Stomach (tissue), 8 donors: ENCODE measurements at regions not wholly inside any gene's neighbourhood (a gene's known extent, or its start where the extent isn't known, plus 50 kb on each side); places are given as distances from the start of the nearest gene placed in this dataset.

Experiments
- DNase-seq, 2 donors: peaks; one replicate each; pipeline versions ENCODE4 v3.0.0 to v3.0.0-alpha.2; 2013 to 2019
- H3K27ac ChIP-seq, 5 donors: fragments of 200-600 bp in 4 of 5; sonication (generic) in 4 of 5; one replicate each; pipeline ENCODE4 v1.5.1; 2013 to 2019; ENCODE audit warnings: mild to moderate bottlenecking in 1 of 5, moderate library complexity in 1 of 5
- H3K27me3 ChIP-seq, 3 donors: fragments of 200-600 bp; sonication (generic); one replicate each; pipeline ENCODE4 v1.5.1; 2017 to 2019; ENCODE audit warnings: mixed run types in 1 of 3
- H3K36me3 ChIP-seq, 4 donors: fragments of 200-600 bp; sonication (generic); 1 replicate in 3 of 4; 2 replicates in 1 of 4; pipeline ENCODE4 v1.5.1; 2016 to 2019
- H3K4me1 ChIP-seq, 4 donors: fragments of 200-600 bp; sonication (generic); one replicate each; pipeline ENCODE4 v1.5.1; 2016 to 2019
- H3K4me3 ChIP-seq, 4 donors: fragments of 200-600 bp; sonication (generic) in 3 of 4; one replicate each; pipeline ENCODE4 v1.5.1; 2016 to 2019; ENCODE audit warnings: mild to moderate bottlenecking in 1 of 4
- H3K9me3 ChIP-seq, 4 donors: fragments of 200-600 bp; sonication (generic); one replicate each; pipeline ENCODE4 v1.5.1; 2016 to 2019
- CTCF ChIP-seq, 7 experiments: fragments of 450-650 bp in 4 of 7; fragments of 200-600 bp in 3 of 7; sonication (generic) in 3 of 7; IDR thresholded peaks; one replicate each; pipeline ENCODE4 v1.5.1; 2016 to 2019; ENCODE audit warnings: antibody characterized with exemption in 7 of 7, control low read depth in 2 of 7, mild to moderate bottlenecking in 1 of 7
- EP300 ChIP-seq: sonication (generic); formaldehyde crosslinking; IDR thresholded peaks from one replicate; pipeline ENCODE4 v1.6.1; 2017; ENCODE audit warnings: antibody characterized with exemption
- POLR2A ChIP-seq, 4 donors: fragments of 450-650 bp; IDR thresholded peaks; one replicate each; pipeline ENCODE4 v1.6.1; 2016; ENCODE audit warnings: antibody characterized with exemption in 4 of 4, control low read depth in 2 of 4, mild to moderate bottlenecking in 1 of 4, moderate library complexity in 1 of 4
- POLR2AphosphoS5 ChIP-seq, 3 donors: sonication (generic); formaldehyde crosslinking; IDR thresholded peaks; one replicate each; pipeline ENCODE4 v1.6.1; 2016; ENCODE audit warnings: antibody characterized with exemption in 3 of 3
- WGBS, 5 donors: extraction: QIAGEN DNeasy Blood & Tissue Kit in 3 of 5; methylation state at CpG; one replicate each; pipeline versions ENCODE4 v1.1.5 to v1.1.7; 2013 to 2018; 5-methylcytosine and 5-hydroxymethylcytosine counted together
- intact Hi-C: fragments of 100-400 bp; cut with DNase I; formaldehyde crosslinking; loops from one replicate; pipeline ENCODE4 v1.15.1; 2023; ENCODE audit warnings: low total_unique reads
- donor health status: healthy with polysubstance abuse.
- donor health status: Bipolar disorder and iron deficiency.
- donor health status: healthy.

GRCh38 chr21:15515908-15516307 lies 213.9 kb upstream of the USP25 start:
- intact Hi-C loops: no loop called here
- 53 to 75% (median 63%) methylated on average over 2 of the region's 2 CpGs for WGBS, 5 donors
- no peak for DNase-seq
- no peak for TF ChIP-seq POLR2A (IDR thresholded peaks at IDR 0.05)
- TF ChIP-seq CTCF (IDR thresholded peaks at IDR 0.05): no peak
- TF ChIP-seq EP300: no peak
- no peak for TF ChIP-seq POLR2AphosphoS5 (IDR thresholded peaks at IDR 0.05)
- Histone ChIP-seq H3K4me1 (no peaks in the 10 kb centered on the region), H3K9me3 (no peaks in the 10 kb centered on the region), H3K36me3 (no peaks in the 10 kb centered on the region), H3K27me3 (no peaks in the 10 kb centered on the region), H3K4me3 (no peak overlapping the region), H3K27ac (no peak overlapping the region)

GRCh38 chr21:15517394-15517793 lies 212.4 kb upstream of the USP25 start:
- Histone ChIP-seq H3K4me1 (no peaks in the 10 kb centered on the region), H3K4me3 (no peak overlapping the region), H3K9me3 (peaks cover 0 to 8% (median 0%) of the 10 kb centered on the region in 4 donors), H3K36me3 (no peaks in the 10 kb centered on the region), H3K27ac (no peak overlapping the region), H3K27me3 (no peaks in the 10 kb centered on the region)
- DNase-seq: no peak
- no peak for TF ChIP-seq POLR2A (IDR thresholded peaks at IDR 0.05)
- no peak for TF ChIP-seq EP300
- TF ChIP-seq POLR2AphosphoS5 (IDR thresholded peaks at IDR 0.05): no peak
- TF ChIP-seq CTCF (IDR thresholded peaks at IDR 0.05): no peak
- intact Hi-C loops: no loop called here

- H3K27ac ChIP-seq: no peak overlapping the region
Observed at GRCh38 chr21:15520811-15521643, 208.8 kb upstream of the USP25 start.

GRCh38 chr21:15521644-15522001 lies 208.2 kb upstream of the USP25 start:
- Histone ChIP-seq H3K36me3 (no peaks in the 10 kb centered on the region), H3K27ac (no peak overlapping the region), H3K4me3 (no peak overlapping the region), H3K27me3 (no peaks in the 10 kb centered on the region), H3K9me3 (peaks cover 0 to 8% (median 0%) of the 10 kb centered on the region in 4 donors), H3K4me1 (no peaks in the 10 kb centered on the region)
- TF ChIP-seq EP300: no peak
- intact Hi-C loops: no loop called here
- no peak for DNase-seq
- WGBS, 5 donors: 87 to 99% (median 93%) methylated on average over 5 of the region's 5 CpGs

More at GRCh38 chr21:15520811-15521643, 208.8 kb upstream of the USP25 start:
- intact Hi-C loops: no loop called here
- peak in 1 of 2 donors; percentile 5 for DNase-seq
- Histone ChIP-seq H3K36me3 (no peaks in the 10 kb centered on the region), H3K4me1 (no peaks in the 10 kb centered on the region), H3K27me3 (no peaks in the 10 kb centered on the region), H3K9me3 (peaks cover 0 to 8% (median 0%) of the 10 kb centered on the region in 4 donors), H3K4me3 (no peak overlapping the region)
- no peak for TF ChIP-seq EP300
- no peak for TF ChIP-seq POLR2A (IDR thresholded peaks at IDR 0.05)
- TF ChIP-seq CTCF (IDR thresholded peaks at IDR 0.05): peak in 1 of 7 experiments; percentile 33
- 75 to 85% (median 81%) methylated on average over 4 of the region's 4 CpGs for WGBS, 5 donors

- Histone ChIP-seq H3K9me3 (peaks cover 0 to 8% (median 0%) of the 10 kb centered on the region in 4 donors), H3K4me3 (no peak overlapping the region), H3K4me1 (no peaks in the 10 kb centered on the region), H3K27ac (no peak overlapping the region), H3K36me3 (no peaks in the 10 kb centered on the region), H3K27me3 (no peaks in the 10 kb centered on the region)
- TF ChIP-seq EP300 (no peak), POLR2AphosphoS5 (IDR thresholded peaks at IDR 0.05) (no peak), POLR2A (IDR thresholded peaks at IDR 0.05) (no peak), CTCF (IDR thresholded peaks at IDR 0.05) (no peak)
- WGBS, 5 donors: 94 to 100% (median 97%) methylated on average over 3 to 5 of the region's 5 CpGs
- intact Hi-C loops: no loop called here
- DNase-seq: no peak
Observed at GRCh38 chr21:15522148-15522547, 207.6 kb upstream of the USP25 start.
